Parathyroid adenoma (tissue), 2 donors: ENCODE measurements at regions not wholly inside any gene's neighbourhood (a gene's known extent, or its start where the extent isn't known, plus 50 kb on each side); places are given as distances from the start of the nearest gene placed in this dataset.

Source experiments
- H2AFZ ChIP-seq: fragments of 300-600 bp; sonication (generic); one replicate; pipeline ENCODE4 v1.7.0; 2017; ENCODE audit warnings: antibody characterized with exemption, mild to moderate bottlenecking
- H3K27ac ChIP-seq: fragments of 300-600 bp; sonication (generic); one replicate; pipeline ENCODE4 v1.7.0; 2017
- H3K27me3 ChIP-seq: fragments of 300-600 bp; sonication (generic); one replicate; pipeline ENCODE4 v1.7.0; 2017; ENCODE audit warnings: low read length; ENCODE audit not compliant: control insufficient read depth, insufficient read depth
- H3K36me3 ChIP-seq: fragments of 300-600 bp; sonication (generic); one replicate; pipeline ENCODE4 v1.7.0; 2017; ENCODE audit warnings: low read length; ENCODE audit not compliant: control insufficient read depth, insufficient read depth
- H3K4me1 ChIP-seq: fragments of 300-600 bp; sonication (generic); one replicate; pipeline ENCODE4 v1.7.0; 2017; ENCODE audit warnings: control low read depth
- H3K4me2 ChIP-seq: fragments of 300-600 bp; sonication (generic); one replicate; pipeline ENCODE4 v1.7.0; 2017; ENCODE audit warnings: low read length
- H3K4me3 ChIP-seq: fragments of 300-600 bp; sonication (generic); one replicate; pipeline ENCODE4 v1.7.0; 2017; ENCODE audit warnings: low read depth, low read length
- H3K79me2 ChIP-seq: fragments of 300-600 bp; sonication (generic); one replicate; pipeline ENCODE4 v1.7.0; 2017; ENCODE audit warnings: control low read depth
- H3K9ac ChIP-seq: fragments of 300-600 bp; sonication (generic); one replicate; pipeline ENCODE4 v1.7.0; 2017; ENCODE audit warnings: mild to moderate bottlenecking
- H3K9me3 ChIP-seq: fragments of 300-600 bp; sonication (generic); one replicate; pipeline ENCODE4 v1.7.0; 2017; ENCODE audit warnings: low read length; ENCODE audit not compliant: control insufficient read depth
- TF ChIP-seq, protein P1 (sequence below): fragments of 300-600 bp; sonication (generic); IDR thresholded peaks from one replicate; pipeline ENCODE4 v1.7.0; 2017; ENCODE audit warnings: antibody characterized with exemption, mild to moderate bottlenecking
- donor health status: primary hyperparathyroidism.

DNA sequence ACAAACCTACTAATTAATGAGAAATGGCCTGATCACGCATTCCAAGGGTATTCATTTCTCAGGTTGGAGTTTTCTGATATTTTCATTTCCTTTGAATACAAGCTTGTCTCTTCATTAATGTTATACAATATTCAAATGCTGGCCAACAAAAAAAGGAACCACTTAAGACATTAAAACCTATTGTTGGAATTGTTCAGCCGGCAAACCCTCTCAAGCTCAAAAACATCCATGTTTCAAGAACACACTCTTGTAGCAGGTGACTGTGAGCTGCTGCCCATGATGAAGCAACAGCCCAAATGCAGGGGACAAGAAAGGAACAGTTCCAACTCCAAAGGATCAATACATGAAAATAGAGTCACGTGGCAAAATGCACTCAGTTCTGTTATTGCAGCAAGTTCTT is 454.5 kb downstream of the BCL11A start:
- no peaks in the 10 kb centered on the region for H3K27me3 ChIP-seq
- H3K4me2 ChIP-seq: no peak overlapping the region
- H3K4me3 ChIP-seq: no peak overlapping the region
- no peak overlapping the region for H3K27ac ChIP-seq
- H3K4me1 ChIP-seq: no peaks in the 10 kb centered on the region
- no peak overlapping the region for H3K9ac ChIP-seq
- H3K79me2 ChIP-seq: no peaks in the 10 kb centered on the region
- H2AFZ ChIP-seq: no peak overlapping the region
- no peaks in the 10 kb centered on the region for H3K9me3 ChIP-seq
- TF ChIP-seq, protein P1, sequence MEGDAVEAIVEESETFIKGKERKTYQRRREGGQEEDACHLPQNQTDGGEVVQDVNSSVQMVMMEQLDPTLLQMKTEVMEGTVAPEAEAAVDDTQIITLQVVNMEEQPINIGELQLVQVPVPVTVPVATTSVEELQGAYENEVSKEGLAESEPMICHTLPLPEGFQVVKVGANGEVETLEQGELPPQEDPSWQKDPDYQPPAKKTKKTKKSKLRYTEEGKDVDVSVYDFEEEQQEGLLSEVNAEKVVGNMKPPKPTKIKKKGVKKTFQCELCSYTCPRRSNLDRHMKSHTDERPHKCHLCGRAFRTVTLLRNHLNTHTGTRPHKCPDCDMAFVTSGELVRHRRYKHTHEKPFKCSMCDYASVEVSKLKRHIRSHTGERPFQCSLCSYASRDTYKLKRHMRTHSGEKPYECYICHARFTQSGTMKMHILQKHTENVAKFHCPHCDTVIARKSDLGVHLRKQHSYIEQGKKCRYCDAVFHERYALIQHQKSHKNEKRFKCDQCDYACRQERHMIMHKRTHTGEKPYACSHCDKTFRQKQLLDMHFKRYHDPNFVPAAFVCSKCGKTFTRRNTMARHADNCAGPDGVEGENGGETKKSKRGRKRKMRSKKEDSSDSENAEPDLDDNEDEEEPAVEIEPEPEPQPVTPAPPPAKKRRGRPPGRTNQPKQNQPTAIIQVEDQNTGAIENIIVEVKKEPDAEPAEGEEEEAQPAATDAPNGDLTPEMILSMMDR: no peak
- no peaks in the 10 kb centered on the region for H3K36me3 ChIP-seq

DNA sequence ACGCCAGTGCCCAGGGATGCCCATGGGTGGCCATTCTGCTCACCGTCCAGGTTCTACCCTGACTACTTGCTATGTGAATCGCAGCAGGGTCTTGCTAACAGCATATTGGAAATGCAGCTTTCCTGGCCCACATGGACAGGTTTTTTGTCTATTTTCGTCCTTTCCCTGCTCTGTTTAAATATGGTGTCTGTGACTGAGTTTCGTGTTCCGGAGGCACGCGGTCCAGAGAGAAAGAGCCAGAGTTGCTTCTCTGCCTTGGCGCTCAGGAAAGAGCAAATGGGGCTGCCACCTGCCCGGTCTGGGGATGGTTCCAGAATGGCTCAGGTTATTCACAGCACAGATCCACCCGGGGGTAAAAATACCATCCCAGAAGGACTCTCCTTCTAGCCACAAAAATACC is 456.2 kb downstream of the BCL11A start:
- no peaks in the 10 kb centered on the region for H3K36me3 ChIP-seq
- no peak overlapping the region for H3K27ac ChIP-seq
- H3K4me2 ChIP-seq: no peak overlapping the region
- no peak overlapping the region for H3K9ac ChIP-seq
- H2AFZ ChIP-seq: no peak overlapping the region
- no peak overlapping the region for H3K4me3 ChIP-seq
- no peaks in the 10 kb centered on the region for H3K27me3 ChIP-seq
- TF ChIP-seq, protein P1: no peak
- H3K79me2 ChIP-seq: no peaks in the 10 kb centered on the region
- H3K9me3 ChIP-seq: no peaks in the 10 kb centered on the region
- H3K4me1 ChIP-seq: no peaks in the 10 kb centered on the region

DNA sequence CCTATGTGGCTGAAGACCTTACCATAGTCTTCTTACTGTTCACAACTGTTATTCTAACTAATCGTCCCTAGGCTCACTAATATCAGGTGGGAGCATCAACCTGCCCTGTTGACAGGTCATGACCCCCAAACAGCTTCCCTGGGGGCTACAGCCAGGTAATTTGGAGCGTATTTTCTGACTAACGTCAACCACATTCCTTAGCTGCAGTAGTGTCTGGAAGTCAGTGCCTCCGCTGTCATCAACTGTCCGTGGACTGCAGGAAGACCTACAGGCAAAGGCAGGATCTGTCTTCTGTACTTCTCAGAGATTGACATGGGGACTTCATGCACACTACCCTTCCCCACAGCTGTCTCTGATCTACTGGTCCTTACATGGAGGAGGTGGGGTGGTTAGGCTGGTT is 456.9 kb downstream of the BCL11A start:
- Histone ChIP-seq H3K4me2 (no peak overlapping the region), H3K79me2 (no peaks in the 10 kb centered on the region), H3K4me1 (no peaks in the 10 kb centered on the region), H3K9ac (no peak overlapping the region), H2AFZ (no peak overlapping the region), H3K36me3 (no peaks in the 10 kb centered on the region), H3K9me3 (no peaks in the 10 kb centered on the region), H3K4me3 (no peak overlapping the region), H3K27me3 (no peaks in the 10 kb centered on the region), H3K27ac (no peak overlapping the region)
- TF ChIP-seq, protein P1: no peak

DNA sequence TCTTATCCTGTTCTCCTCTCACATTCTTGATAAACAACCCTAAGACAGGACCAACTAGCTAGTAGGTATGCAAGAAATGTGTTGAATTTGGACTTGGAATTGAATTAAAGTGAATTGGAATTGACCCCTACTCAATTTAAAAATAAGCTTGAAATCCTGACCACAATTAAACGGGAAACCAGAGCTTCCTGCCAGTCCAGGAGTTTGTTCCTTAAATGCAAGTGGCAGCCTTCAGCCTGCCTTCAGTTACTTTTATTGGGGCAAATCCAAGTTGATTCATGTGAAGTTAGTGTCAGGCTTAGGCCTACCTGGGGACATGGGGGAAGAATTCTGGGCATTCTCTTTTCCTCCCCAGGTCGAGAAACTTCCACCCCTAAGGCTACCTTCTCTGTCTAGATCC is 457.6 kb downstream of the BCL11A start:
- Histone ChIP-seq H3K9ac (no peak overlapping the region), H3K9me3 (no peaks in the 10 kb centered on the region), H3K27ac (no peak overlapping the region), H3K36me3 (no peaks in the 10 kb centered on the region), H3K4me2 (no peak overlapping the region), H3K4me1 (no peaks in the 10 kb centered on the region), H2AFZ (no peak overlapping the region), H3K4me3 (no peak overlapping the region), H3K79me2 (no peaks in the 10 kb centered on the region), H3K27me3 (no peaks in the 10 kb centered on the region)
- TF ChIP-seq, protein P1: no peak

DNA sequence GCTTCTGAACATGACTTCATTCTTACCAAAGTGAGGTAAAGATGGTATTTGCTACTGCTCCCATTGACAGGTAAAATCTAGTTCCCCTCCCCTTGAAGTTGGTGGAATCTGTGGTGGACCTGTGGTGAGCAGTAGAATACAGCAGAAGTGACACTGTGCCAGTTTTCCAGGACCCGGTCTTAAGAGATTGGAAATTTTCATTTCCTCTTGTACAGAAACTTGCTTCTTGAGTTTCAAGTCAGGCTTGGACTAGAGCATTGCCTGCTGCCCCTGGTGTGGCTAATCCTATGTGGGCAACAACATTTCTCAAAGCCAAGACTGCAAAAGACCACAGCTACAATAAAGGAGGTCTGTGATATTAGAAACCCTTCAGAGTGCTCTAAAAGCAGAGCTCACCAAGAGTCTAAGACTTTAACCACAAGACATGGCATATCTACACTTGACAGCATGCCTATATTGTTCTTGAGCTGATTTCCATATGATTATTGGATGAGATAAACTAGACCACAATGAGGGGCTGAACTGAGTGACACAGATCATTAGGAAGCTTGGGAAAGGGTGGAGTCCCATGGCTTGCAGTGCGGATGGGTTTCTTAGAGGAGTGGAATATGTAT is 458.1 kb downstream of the BCL11A start:
- no peak overlapping the region for H3K4me3 ChIP-seq
- no peak overlapping the region for H2AFZ ChIP-seq
- H3K9me3 ChIP-seq: no peaks in the 10 kb centered on the region
- no peaks in the 10 kb centered on the region for H3K79me2 ChIP-seq
- H3K4me2 ChIP-seq: no peak overlapping the region
- no peak overlapping the region for H3K27ac ChIP-seq
- TF ChIP-seq, protein P1: no peak
- no peaks in the 10 kb centered on the region for H3K36me3 ChIP-seq
- H3K9ac ChIP-seq: no peak overlapping the region
- no peaks in the 10 kb centered on the region for H3K27me3 ChIP-seq
- H3K4me1 ChIP-seq: no peaks in the 10 kb centered on the region
